ENCODE measurements at regions not wholly inside any gene's neighbourhood (a gene's known extent, or its start where the extent isn't known, plus 50 kb on each side); places are given as distances from the start of the nearest gene placed in this dataset.

GRCh38 chr10:10777279-10777678, 240.4 kb upstream of the CELF2 start:
- no peak overlapping the region for H3K4me3 ChIP-seq (replicated peaks; ENCODE audit: low read depth, low read length)
- TF ChIP-seq, protein P1, sequence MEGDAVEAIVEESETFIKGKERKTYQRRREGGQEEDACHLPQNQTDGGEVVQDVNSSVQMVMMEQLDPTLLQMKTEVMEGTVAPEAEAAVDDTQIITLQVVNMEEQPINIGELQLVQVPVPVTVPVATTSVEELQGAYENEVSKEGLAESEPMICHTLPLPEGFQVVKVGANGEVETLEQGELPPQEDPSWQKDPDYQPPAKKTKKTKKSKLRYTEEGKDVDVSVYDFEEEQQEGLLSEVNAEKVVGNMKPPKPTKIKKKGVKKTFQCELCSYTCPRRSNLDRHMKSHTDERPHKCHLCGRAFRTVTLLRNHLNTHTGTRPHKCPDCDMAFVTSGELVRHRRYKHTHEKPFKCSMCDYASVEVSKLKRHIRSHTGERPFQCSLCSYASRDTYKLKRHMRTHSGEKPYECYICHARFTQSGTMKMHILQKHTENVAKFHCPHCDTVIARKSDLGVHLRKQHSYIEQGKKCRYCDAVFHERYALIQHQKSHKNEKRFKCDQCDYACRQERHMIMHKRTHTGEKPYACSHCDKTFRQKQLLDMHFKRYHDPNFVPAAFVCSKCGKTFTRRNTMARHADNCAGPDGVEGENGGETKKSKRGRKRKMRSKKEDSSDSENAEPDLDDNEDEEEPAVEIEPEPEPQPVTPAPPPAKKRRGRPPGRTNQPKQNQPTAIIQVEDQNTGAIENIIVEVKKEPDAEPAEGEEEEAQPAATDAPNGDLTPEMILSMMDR (IDR thresholded peaks at IDR 0.05; ENCODE audit: low read depth, low read length, missing control alignments): no peak
- DNase-seq (ENCODE audit: extremely low read depth, low read depth): no peak

DNA sequence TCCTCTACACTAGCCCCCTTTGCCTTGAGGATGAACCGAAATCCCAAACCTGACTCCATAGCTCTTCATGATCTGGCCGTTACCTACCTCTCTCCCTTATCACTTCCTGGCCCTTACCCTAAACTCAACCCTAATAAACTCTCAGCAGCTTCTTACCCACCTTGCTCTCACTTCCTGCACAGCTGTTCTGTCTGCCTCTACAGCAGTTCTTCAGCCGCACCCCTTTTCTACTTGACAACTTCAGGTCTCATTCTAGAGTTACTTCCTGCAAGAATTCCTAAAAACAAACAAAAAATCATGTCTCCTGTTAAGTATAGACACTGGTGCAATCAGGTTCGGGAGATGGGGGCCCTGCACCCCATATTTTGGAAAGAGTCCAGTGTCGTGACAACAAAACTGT, 239.9 kb upstream of the CELF2 start:
- no peak overlapping the region for H3K4me3 ChIP-seq (replicated peaks; ENCODE audit: low read depth, low read length)
- TF ChIP-seq, protein P1 (IDR thresholded peaks at IDR 0.05; ENCODE audit: low read depth, low read length, missing control alignments): no peak
- no peak for DNase-seq (ENCODE audit: extremely low read depth, low read depth)

- no peak overlapping the region for H3K4me3 ChIP-seq (replicated peaks; ENCODE audit: low read depth, low read length)
- TF ChIP-seq, protein P1 (IDR thresholded peaks at IDR 0.05; ENCODE audit: low read depth, low read length, missing control alignments): no peak
- DNase-seq (ENCODE audit: extremely low read depth, low read depth): no peak
These were observed 238.7 kb upstream of the CELF2 start for GRCh38 chr10:10778959-10779358.

DNA sequence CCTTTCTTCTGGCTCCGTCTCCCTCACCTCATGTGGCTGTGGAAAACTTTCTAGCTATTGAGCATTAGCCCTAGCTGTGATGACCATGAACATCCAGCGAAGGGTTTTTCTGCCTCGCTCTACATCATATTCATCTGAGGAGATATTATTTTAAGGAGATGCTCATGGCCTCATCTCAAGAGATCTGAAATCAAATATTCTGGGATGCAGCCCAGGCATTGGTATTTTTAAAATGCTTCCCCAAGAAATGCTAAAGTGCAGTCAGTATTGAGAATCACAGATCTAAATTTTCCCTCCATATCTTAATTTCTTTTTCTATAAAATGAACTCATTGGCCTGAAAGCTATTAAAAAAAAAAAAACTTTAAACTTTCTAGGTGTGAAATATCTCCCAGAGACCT, 238.2 kb upstream of the CELF2 start:
- H3K4me3 ChIP-seq (replicated peaks; ENCODE audit: low read depth, low read length): no peak overlapping the region
- TF ChIP-seq, protein P1 (IDR thresholded peaks at IDR 0.05; ENCODE audit: low read depth, low read length, missing control alignments): no peak
- no peak for DNase-seq (ENCODE audit: extremely low read depth, low read depth)

- no peak overlapping the region for H3K4me3 ChIP-seq (replicated peaks; ENCODE audit: low read depth, low read length)
- no peak for DNase-seq (ENCODE audit: extremely low read depth, low read depth)
- TF ChIP-seq, protein P1 (IDR thresholded peaks at IDR 0.05; ENCODE audit: low read depth, low read length, missing control alignments): no peak
These were observed 236.9 kb upstream of the CELF2 start for GRCh38 chr10:10780746-10781145.

GRCh38 chr10:10782603-10783002, 235.1 kb upstream of the CELF2 start:
- no peak for DNase-seq (ENCODE audit: extremely low read depth, low read depth)
- TF ChIP-seq, protein P1 (IDR thresholded peaks at IDR 0.05; ENCODE audit: low read depth, low read length, missing control alignments): no peak
- no peak overlapping the region for H3K4me3 ChIP-seq (replicated peaks; ENCODE audit: low read depth, low read length)

DNA sequence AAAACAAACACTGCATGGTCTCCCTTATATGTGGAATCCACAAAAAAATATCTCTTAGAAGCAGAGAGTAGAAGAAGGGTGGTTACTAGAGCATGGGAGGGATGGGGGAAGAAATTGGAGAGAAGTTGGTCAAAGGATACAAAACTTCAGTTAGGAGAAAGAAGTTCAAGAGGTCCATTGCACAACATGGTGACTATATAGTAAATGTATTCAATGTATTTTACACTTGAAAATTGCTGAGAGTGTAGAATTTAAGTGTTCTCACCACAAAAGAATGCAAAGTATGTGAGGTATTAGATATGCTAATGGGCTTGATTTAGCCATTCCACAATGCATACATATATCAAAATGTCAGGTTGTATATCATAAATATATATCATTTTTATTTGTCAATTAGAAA, 232.0 kb upstream of the CELF2 start:
- no peak overlapping the region for H3K4me3 ChIP-seq (replicated peaks; ENCODE audit: low read depth, low read length)
- TF ChIP-seq, protein P1 (IDR thresholded peaks at IDR 0.05; ENCODE audit: low read depth, low read length, missing control alignments): no peak
- no peak for DNase-seq (ENCODE audit: extremely low read depth, low read depth)
